H1 (cell line): ENCODE measurements at regions not wholly inside any gene's neighbourhood (a gene's known extent, or its start where the extent isn't known, plus 50 kb on each side); places are given as distances from the start of the nearest gene placed in this dataset.

Experiments used
- CTCF ChIA-PET: fragments of 300-600 bp; sonication (Branson Sonifier 250); formaldehyde crosslinking; loops from one replicate; lab custom pipeline; 2021; ENCODE audit not compliant: partially characterized antibody; lab: Charles Lee
- POLR2A ChIA-PET: fragments of 300-600 bp; sonication (Branson Sonifier 250); formaldehyde crosslinking; loops from one replicate; lab custom pipeline; 2021; ENCODE audit warnings: inconsistent platforms; ENCODE audit not compliant: partially characterized antibody; lab: Charles Lee
- DNase-seq, 2 experiments: peaks; one replicate each; pipeline versions ENCODE4 v3.0.0 to v3.0.0-alpha.2; 2010 to 2022; ENCODE audit warnings: low spot score in 2 of 2, low read depth in 1 of 2, mixed read lengths in 1 of 2
- FAIRE-seq: peaks from 2 replicates; lab custom pipeline; 2011; peaks lifted over from hg19 to GRCh38; lab: Jason Lieb, UNC
- H2AFZ ChIP-seq: 2 replicates; pipeline ENCODE4 v1.8.1; 2012; ENCODE audit warnings: low read length, inconsistent platforms
- H2AK5ac ChIP-seq: 2 replicates; pipeline ENCODE4 v1.6.1; 2013; ENCODE audit warnings: low read depth, low read length
- H2BK120ac ChIP-seq: replicated peaks from 2 replicates; pipeline ENCODE3; 2013; ENCODE audit warnings: low read depth, low read length, inconsistent platforms
- H2BK12ac ChIP-seq: 2 replicates; pipeline ENCODE4 v1.6.1; 2013; ENCODE audit warnings: low read depth, low read length
- H2BK15ac ChIP-seq: 2 replicates; pipeline ENCODE4 v1.6.1; 2013; ENCODE audit warnings: low read length
- H2BK20ac ChIP-seq: 2 replicates; pipeline ENCODE4 v1.6.1; 2013; ENCODE audit warnings: low read length
- H2BK5ac ChIP-seq: 2 replicates; pipeline ENCODE4 v1.6.1; 2013; ENCODE audit warnings: low read depth, low read length
- H3K14ac ChIP-seq: 2 replicates; pipeline ENCODE4 v1.6.1; 2013; ENCODE audit warnings: inconsistent platforms; ENCODE audit not compliant: insufficient read length
- H3K18ac ChIP-seq: 2 replicates; pipeline ENCODE4 v1.6.1; 2013; ENCODE audit warnings: low read length; ENCODE audit errors: extremely low read depth
- H3K23ac ChIP-seq: 2 replicates; pipeline ENCODE4 v1.6.1; 2013; ENCODE audit warnings: inconsistent platforms; ENCODE audit not compliant: insufficient read length
- H3K23me2 ChIP-seq: 2 replicates; pipeline ENCODE4 v1.6.1; 2013; ENCODE audit warnings: low read depth, low read length
- H3K27ac ChIP-seq: 2 replicates; pipeline ENCODE4 v1.6.1; 2011; ENCODE audit warnings: low read depth, low read length, inconsistent platforms
- H3K27me3 ChIP-seq, 4 experiments: replicated peaks in 1 of 4; 1 replicate in 1 of 4; 2 replicates in 3 of 4; pipeline versions ENCODE4 v1.6.1 to v1.8.1; 2011 to 2013; ENCODE audit warnings: low read length in 3 of 4, mild to moderate bottlenecking in 3 of 4, inconsistent platforms in 2 of 4, mixed read lengths in 2 of 4, moderate library complexity in 1 of 4; ENCODE audit not compliant: control insufficient read depth in 3 of 4, insufficient read depth in 3 of 4; ENCODE audit errors: extremely low read depth in 1 of 4
- H3K36me3 ChIP-seq, 4 experiments: 2 replicates each; pipeline versions ENCODE4 v1.6.1 to v1.8.1; 2011 to 2013; ENCODE audit warnings: mild to moderate bottlenecking in 4 of 4, low read length in 3 of 4, moderate library complexity in 2 of 4, control low read depth in 1 of 4, inconsistent platforms in 1 of 4; ENCODE audit not compliant: insufficient read depth in 4 of 4, control insufficient read depth in 2 of 4
- H3K4ac ChIP-seq: replicated peaks from 2 replicates; pipeline ENCODE3; 2013; ENCODE audit warnings: low read length, low read depth, mixed read lengths, inconsistent platforms; ENCODE audit not compliant: insufficient read length
- H3K4me1 ChIP-seq, 4 experiments: replicated peaks in 1 of 4; 1 replicate in 1 of 4; 2 replicates in 3 of 4; pipeline versions ENCODE4 v1.6.1 to v1.8.1; 2011 to 2013; ENCODE audit warnings: low read length in 3 of 4, inconsistent platforms in 2 of 4, mixed read lengths in 1 of 4; ENCODE audit not compliant: insufficient read depth in 4 of 4, control insufficient read depth in 3 of 4
- H3K4me2 ChIP-seq, 2 experiments: 2 replicates each; pipeline versions ENCODE4 v1.6.1 to v1.8.1; 2011 to 2013; ENCODE audit warnings: low read depth in 2 of 2, low read length in 2 of 2, control low read depth in 1 of 2, inconsistent platforms in 1 of 2, mild to moderate bottlenecking in 1 of 2; ENCODE audit not compliant: insufficient read depth in 1 of 2
- H3K4me3 ChIP-seq, 4 experiments: fragments of 200-600, 300-600 bp in 1 of 4; sonication (generic), shearing (Covaris generic), sonication (Bioruptor Twin) in 1 of 4; 2 replicates each; pipeline versions ENCODE4 v1.5.1 to v1.8.1; 2011 to 2016; ENCODE audit warnings: low read length in 4 of 4, low read depth in 3 of 4, control low read depth in 2 of 4, inconsistent platforms in 2 of 4, mild to moderate bottlenecking in 2 of 4, mixed read lengths in 1 of 4, moderate library complexity in 1 of 4; ENCODE audit not compliant: insufficient read depth in 2 of 4; ENCODE audit errors: extremely low read depth in 1 of 4
- H3K56ac ChIP-seq: replicated peaks from 2 replicates; pipeline ENCODE3; 2013; ENCODE audit warnings: low read depth, mild to moderate bottlenecking, mixed read lengths, low read length, inconsistent platforms; ENCODE audit not compliant: insufficient read length
- H3K79me1 ChIP-seq: 2 replicates; pipeline ENCODE4 v1.6.1; 2013; ENCODE audit warnings: low read depth, low read length, control low read depth
- H3K79me2 ChIP-seq, 2 experiments: 2 replicates each; pipeline versions ENCODE4 v1.6.1 to v1.8.1; 2012 to 2013; ENCODE audit warnings: low read length in 2 of 2, mild to moderate bottlenecking in 2 of 2, inconsistent platforms in 1 of 2; ENCODE audit not compliant: insufficient read depth in 2 of 2, control insufficient read depth in 1 of 2
- H3K9ac ChIP-seq, 4 experiments: replicated peaks in 1 of 4; 1 replicate in 1 of 4; 2 replicates in 3 of 4; pipeline versions ENCODE4 v1.6.1 to v1.8.1; 2011 to 2013; ENCODE audit warnings: low read depth in 3 of 4, low read length in 3 of 4, control low read depth in 2 of 4, mild to moderate bottlenecking in 2 of 4, moderate library complexity in 2 of 4, inconsistent platforms in 1 of 4; ENCODE audit errors: extremely low read depth in 1 of 4
- H3K9me3 ChIP-seq, 2 experiments: 2 replicates each; pipeline versions ENCODE4 v1.6.1 to v1.8.1; 2012 to 2013; ENCODE audit warnings: mild to moderate bottlenecking in 2 of 2, moderate library complexity in 2 of 2, control low read depth in 1 of 2, inconsistent platforms in 1 of 2, low read depth in 1 of 2, low read length in 1 of 2, mixed read lengths in 1 of 2; ENCODE audit not compliant: insufficient read depth in 2 of 2
- H4K20me1 ChIP-seq, 2 experiments: replicated peaks in 1 of 2; 2 replicates each; pipeline versions ENCODE3 to v1.8.1; 2011 to 2013; ENCODE audit warnings: inconsistent platforms in 2 of 2, low read length in 2 of 2, mild to moderate bottlenecking in 1 of 2; ENCODE audit not compliant: insufficient read depth in 2 of 2, control insufficient read depth in 1 of 2
- H4K5ac ChIP-seq: 2 replicates; pipeline ENCODE4 v1.6.1; 2013; ENCODE audit warnings: low read length, low read depth, mixed read lengths, inconsistent platforms; ENCODE audit not compliant: insufficient read length
- H4K8ac ChIP-seq: 2 replicates; pipeline ENCODE4 v1.8.0; 2013; ENCODE audit warnings: mild to moderate bottlenecking, moderate library complexity, low read length, inconsistent platforms; ENCODE audit not compliant: insufficient read depth; ENCODE audit errors: extremely low read depth
- H4K91ac ChIP-seq: replicated peaks from 2 replicates; pipeline ENCODE3; 2013; ENCODE audit warnings: low read length, mixed read lengths, inconsistent platforms; ENCODE audit not compliant: insufficient read length
- ASH2L ChIP-seq: fragments of 200-600, 300-600 bp; sonication (generic); IDR thresholded peaks from one replicate; pipeline ENCODE4 v1.7.1; 2017; ENCODE audit warnings: low read length
- BCL11A ChIP-seq, 2 experiments: IDR thresholded peaks; one replicate each; pipeline ENCODE4 v1.6.1; 2011; ENCODE audit warnings: low read depth in 2 of 2, low read length in 2 of 2, mild to moderate bottlenecking in 2 of 2
- BRCA1 ChIP-seq: IDR thresholded peaks from 2 replicates; pipeline ENCODE4 v1.6.1; 2012; ENCODE audit warnings: low read depth, low read length, improper control_type of control experiment
- E2F6 ChIP-seq: IDR thresholded peaks from 2 replicates; pipeline ENCODE4 v1.6.1; 2012; ENCODE audit warnings: inconsistent platforms
- EZH2 ChIP-seq: fragments of 200-600 bp; sonication (generic); IDR thresholded peaks from 2 replicates; pipeline ENCODE4 v1.7.1; 2012; ENCODE audit warnings: low read depth, mild to moderate bottlenecking, moderate library complexity, low read length, inconsistent platforms; ENCODE audit not compliant: severe bottlenecking
- POLR2A ChIP-seq, 2 experiments: IDR thresholded peaks; 1 replicate in 1 of 2; 2 replicates in 1 of 2; pipeline ENCODE4 v1.6.1; 2011; ENCODE audit warnings: low read depth in 2 of 2, low read length in 2 of 2, mild to moderate bottlenecking in 2 of 2; ENCODE audit errors: control extremely low read depth in 1 of 2
- POLR2AphosphoS5 ChIP-seq: IDR thresholded peaks from 2 replicates; pipeline ENCODE4 v1.6.1; 2011; ENCODE audit warnings: low read depth, low read length
- RAD21 ChIP-seq, 2 experiments: IDR thresholded peaks in 1 of 2; conservative IDR thresholded peaks in 1 of 2; 2 replicates each; pipeline ENCODE4 v1.6.1; 2011; ENCODE audit warnings: low read depth in 2 of 2, low read length in 2 of 2, improper control_type of control experiment in 1 of 2, inconsistent platforms in 1 of 2, mild to moderate bottlenecking in 1 of 2, moderate library complexity in 1 of 2
- SRF ChIP-seq: IDR thresholded peaks from 2 replicates; pipeline ENCODE4 v1.6.1; 2011; ENCODE audit warnings: mild to moderate bottlenecking, low read depth, low read length, moderate library complexity
- WGBS, 2 experiments: shearing (Covaris generic) in 1 of 2; methylation state at CpG; one replicate each; pipeline versions ENCODE4 v1.1.6 to v1.1.7; 2013 to 2015; ENCODE audit warnings: low lambda C conversion rate in 2 of 2, mixed read lengths in 2 of 2, inconsistent platforms in 1 of 2, low coverage in 1 of 2, missing lambda C conversion rate in 1 of 2; ENCODE audit not compliant: insufficient replicate concordance in 2 of 2, insufficient coverage in 1 of 2, insufficient read length in 1 of 2; ENCODE audit errors: extremely low coverage in 1 of 2, missing lambda C conversion rate in 1 of 2; 5-methylcytosine and 5-hydroxymethylcytosine counted together
- TF ChIP-seq, protein P1 (sequence below): IDR thresholded peaks from 2 replicates; pipeline ENCODE4 v1.6.1; 2012; ENCODE audit warnings: low read length, inconsistent platforms

GRCh38 chr3:7915356-7915755 is 586.3 kb upstream of the LMCD1 start:
- Histone ChIP-seq H2BK5ac (no peak overlapping the region), H4K91ac (no peak overlapping the region), H2BK12ac (no peak overlapping the region), H3K4me1 (peaks cover 0 to 4% (median 0%) of the 10 kb centered on the region in 4 experiments; a peak in 1 of 7 replicates), H3K23me2 (no peaks in the 10 kb centered on the region), H4K8ac (no peak overlapping the region), H3K4ac (no peak overlapping the region), H3K27me3 (no peaks in the 10 kb centered on the region), H2BK120ac (no peak overlapping the region), H3K79me1 (no peaks in the 10 kb centered on the region), H3K14ac (no peak overlapping the region), H3K4me3 (no peak overlapping the region), H4K20me1 (no peaks in the 10 kb centered on the region), H4K5ac (no peak overlapping the region), H3K36me3 (no peaks in the 10 kb centered on the region), H3K23ac (no peak overlapping the region), H2AK5ac (no peak overlapping the region), H3K9me3 (no peaks in the 10 kb centered on the region; a peak in 1 of 4 replicates), H3K9ac (no peak overlapping the region), H3K27ac (no peak overlapping the region), H3K4me2 (no peak overlapping the region), H3K18ac (no peak overlapping the region), H2BK15ac (no peak overlapping the region), H3K79me2 (no peaks in the 10 kb centered on the region), H2AFZ (no peak overlapping the region), H3K56ac (no peak overlapping the region), H2BK20ac (no peak overlapping the region)
- POLR2A ChIA-PET: no interaction called here
- no peak for TF ChIP-seq ASH2L
- TF ChIP-seq E2F6: no peak
- no peak for TF ChIP-seq POLR2A (IDR thresholded peaks at IDR 0.05; ENCODE audit: control extremely low read depth in 1 of 2, low read depth in 2 of 2, low read length in 2 of 2)
- no peak for TF ChIP-seq BRCA1
- TF ChIP-seq POLR2AphosphoS5: no peak
- no peak for TF ChIP-seq SRF
- TF ChIP-seq RAD21 (IDR thresholded peaks at IDR 0.05 in 1 of 2, conservative IDR thresholded peaks at IDR 0.05 in 1 of 2; ENCODE audit: low read depth in 2 of 2, low read length in 2 of 2): no peak
- no peak for TF ChIP-seq EZH2
- TF ChIP-seq BCL11A (IDR thresholded peaks at IDR 0.05; ENCODE audit: low read depth in 2 of 2, low read length in 2 of 2): no peak
- TF ChIP-seq, protein P1, sequence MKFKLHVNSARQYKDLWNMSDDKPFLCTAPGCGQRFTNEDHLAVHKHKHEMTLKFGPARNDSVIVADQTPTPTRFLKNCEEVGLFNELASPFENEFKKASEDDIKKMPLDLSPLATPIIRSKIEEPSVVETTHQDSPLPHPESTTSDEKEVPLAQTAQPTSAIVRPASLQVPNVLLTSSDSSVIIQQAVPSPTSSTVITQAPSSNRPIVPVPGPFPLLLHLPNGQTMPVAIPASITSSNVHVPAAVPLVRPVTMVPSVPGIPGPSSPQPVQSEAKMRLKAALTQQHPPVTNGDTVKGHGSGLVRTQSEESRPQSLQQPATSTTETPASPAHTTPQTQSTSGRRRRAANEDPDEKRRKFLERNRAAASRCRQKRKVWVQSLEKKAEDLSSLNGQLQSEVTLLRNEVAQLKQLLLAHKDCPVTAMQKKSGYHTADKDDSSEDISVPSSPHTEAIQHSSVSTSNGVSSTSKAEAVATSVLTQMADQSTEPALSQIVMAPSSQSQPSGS: no peak
- 82% methylated on average over 4 of the region's 4 CpGs; no CpG with 5 or more reads in 1 of the 2 experiments for WGBS, 2 experiments
- DNase-seq: no peak
- CTCF ChIA-PET: interaction anchor here (0.9 to 1.6 kb wide), 2 partner anchors 14 to 53 kb away, joined by 3 read pairs; no protein-coding TSS in a partner anchor
- no peak for FAIRE-seq
